Nephron (organoid): ENCODE measurements at regions not wholly inside any gene's neighbourhood (a gene's known extent, or its start where the extent isn't known, plus 50 kb on each side); places are given as distances from the start of the nearest gene placed in this dataset.

Source experiments
- H3K27ac Mint-ChIP-seq, 3 experiments: 2 replicates each; pipeline ENCODE4 v1.8.0; 2020; ENCODE audit warnings: mixed read lengths in 3 of 3, mild to moderate bottlenecking in 2 of 3, moderate library complexity in 1 of 3
- H3K27me3 Mint-ChIP-seq: 2 replicates; pipeline ENCODE4 v1.8.0; 2021; ENCODE audit warnings: low read depth, mild to moderate bottlenecking, moderate library complexity, mixed read lengths
- H3K36me3 Mint-ChIP-seq: 2 replicates; pipeline ENCODE4 v1.8.0; 2020; ENCODE audit warnings: low read depth, mixed read lengths
- H3K4me1 Mint-ChIP-seq: 2 replicates; pipeline ENCODE4 v1.8.0; 2020; ENCODE audit warnings: mixed read lengths
- H3K4me3 Mint-ChIP-seq, 3 experiments: 2 replicates each; pipeline ENCODE4 v1.8.0; 2020; ENCODE audit warnings: mild to moderate bottlenecking in 3 of 3, mixed read lengths in 3 of 3, moderate library complexity in 2 of 3
- H3K9me3 Mint-ChIP-seq: 2 replicates; pipeline ENCODE4 v1.8.0; 2020; ENCODE audit warnings: mixed read lengths
- CTCF ChIP-seq, 3 experiments: fragments of 200-600 bp; sonication (generic); IDR thresholded peaks; one replicate each; pipeline ENCODE4 v1.5.0; 2021; ENCODE audit warnings: antibody characterized with exemption in 3 of 3; ENCODE audit not compliant: unreplicated experiment in 3 of 3

GRCh38 chr7:67566101-67566500, 569.5 kb downstream of the TYW1 start:
- H3K27me3 Mint-ChIP-seq = peaks cover 9% of the 10 kb centered on the region
- H3K27ac Mint-ChIP-seq = no peak overlapping the region
- no peak overlapping the region for H3K4me3 Mint-ChIP-seq
- peaks cover 6% of the 10 kb centered on the region for H3K4me1 Mint-ChIP-seq
- no peak for TF ChIP-seq CTCF (IDR thresholded peaks at IDR 0.05; ENCODE audit: unreplicated experiment in 3 of 3)
- H3K9me3 Mint-ChIP-seq = peaks cover 8% of the 10 kb centered on the region
- no peaks in the 10 kb centered on the region for H3K36me3 Mint-ChIP-seq

DNA sequence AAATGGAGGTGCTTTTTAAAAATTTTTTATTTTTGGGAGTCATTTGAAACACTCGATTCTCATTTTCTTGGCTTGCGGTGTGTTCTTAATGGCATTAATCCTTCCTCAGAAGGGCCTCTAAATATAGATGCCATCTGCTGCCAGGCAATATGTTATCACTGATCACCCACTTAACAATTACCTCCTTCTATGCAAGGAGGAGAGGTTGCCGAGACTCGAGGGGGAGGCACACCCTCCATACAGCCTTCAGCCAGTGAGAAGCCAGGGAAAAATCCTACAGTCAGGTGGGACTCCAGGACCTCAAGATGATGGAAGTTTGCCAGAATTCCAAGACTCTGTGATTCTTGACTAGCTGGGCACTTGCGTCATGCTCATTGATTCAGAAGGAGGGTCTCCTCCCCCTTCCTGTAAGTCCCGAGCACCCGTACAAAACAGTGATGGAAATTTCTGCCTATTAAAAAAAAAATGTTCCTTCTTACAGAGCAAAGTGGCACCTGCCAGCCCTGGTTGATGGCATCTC, 574.5 kb downstream of the TYW1 start:
- peaks cover 21% of the 10 kb centered on the region for H3K9me3 Mint-ChIP-seq
- H3K36me3 Mint-ChIP-seq = no peaks in the 10 kb centered on the region
- H3K4me1 Mint-ChIP-seq = no peaks in the 10 kb centered on the region
- H3K27ac Mint-ChIP-seq = no peak overlapping the region
- H3K27me3 Mint-ChIP-seq = peaks cover 10% of the 10 kb centered on the region
- no peak overlapping the region for H3K4me3 Mint-ChIP-seq
- no peak for TF ChIP-seq CTCF (IDR thresholded peaks at IDR 0.05; ENCODE audit: unreplicated experiment in 3 of 3)

- Mint-ChIP-seq H3K27ac (peak overlapping the region in 1 of 3 experiments; percentile 7), H3K36me3 (no peaks in the 10 kb centered on the region), H3K27me3 (peaks cover 12% of the 10 kb centered on the region), H3K4me3 (no peak overlapping the region), H3K4me1 (no peaks in the 10 kb centered on the region), H3K9me3 (peaks cover 24% of the 10 kb centered on the region)
- TF ChIP-seq CTCF (IDR thresholded peaks at IDR 0.05; ENCODE audit: unreplicated experiment in 3 of 3) = no peak
Observed at GRCh38 chr7:67573639-67574038, 577.0 kb downstream of the TYW1 start.

- Mint-ChIP-seq H3K4me3 (no peak overlapping the region), H3K9me3 (peaks cover 19% of the 10 kb centered on the region), H3K27ac (no peak overlapping the region), H3K4me1 (no peaks in the 10 kb centered on the region), H3K36me3 (no peaks in the 10 kb centered on the region), H3K27me3 (peaks cover 20% of the 10 kb centered on the region)
- no peak for TF ChIP-seq CTCF (IDR thresholded peaks at IDR 0.05; ENCODE audit: unreplicated experiment in 3 of 3)
Observed at GRCh38 chr7:67588631-67589030, 592.0 kb downstream of the TYW1 start.

DNA sequence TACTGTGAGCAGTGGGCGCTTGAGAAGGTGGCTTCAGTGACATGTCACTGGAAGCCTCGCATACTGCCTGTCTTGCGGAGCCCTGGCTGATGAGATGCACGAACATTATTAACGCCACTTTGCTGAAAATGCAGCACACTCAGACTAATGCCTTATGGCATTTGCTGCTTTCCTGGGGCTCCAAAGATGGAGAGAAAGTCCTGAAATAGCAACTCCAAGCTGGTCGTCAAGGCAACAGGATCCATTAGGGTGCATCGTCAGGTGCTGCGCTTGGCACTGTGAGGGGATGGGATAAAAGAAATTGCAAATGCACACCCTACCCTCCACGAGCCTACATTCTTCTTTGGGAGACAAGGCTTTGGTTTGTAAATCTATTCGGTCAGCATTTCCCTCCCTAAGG, 592.5 kb downstream of the TYW1 start:
- Mint-ChIP-seq H3K4me1 (no peaks in the 10 kb centered on the region), H3K4me3 (no peak overlapping the region), H3K36me3 (no peaks in the 10 kb centered on the region), H3K27me3 (peaks cover 23% of the 10 kb centered on the region), H3K9me3 (peaks cover 16% of the 10 kb centered on the region), H3K27ac (no peak overlapping the region)
- no peak for TF ChIP-seq CTCF (IDR thresholded peaks at IDR 0.05; ENCODE audit: unreplicated experiment in 3 of 3)

- no peak overlapping the region for H3K4me3 Mint-ChIP-seq
- H3K27ac Mint-ChIP-seq = no peak overlapping the region
- H3K27me3 Mint-ChIP-seq = peaks cover 31% of the 10 kb centered on the region
- H3K9me3 Mint-ChIP-seq = peaks cover 11% of the 10 kb centered on the region
- TF ChIP-seq CTCF (IDR thresholded peaks at IDR 0.05; ENCODE audit: unreplicated experiment in 3 of 3) = no peak
- H3K36me3 Mint-ChIP-seq = no peaks in the 10 kb centered on the region
- H3K4me1 Mint-ChIP-seq = no peaks in the 10 kb centered on the region
Observed at GRCh38 chr7:67590649-67591048, 594.0 kb downstream of the TYW1 start.
